Keratinocyte (primary cell): ENCODE measurements at regions not wholly inside any gene's neighbourhood (a gene's known extent, or its start where the extent isn't known, plus 50 kb on each side); places are given as distances from the start of the nearest gene placed in this dataset.

Experiments
- DNase-seq: peaks from one replicate; pipeline ENCODE4 v3.0.0-alpha.2; 2011; ENCODE audit warnings: low read depth, missing footprints, low spot score
- FAIRE-seq: peaks from 2 replicates; lab custom pipeline; 2011; peaks lifted over from hg19 to GRCh38; lab: Jason Lieb, UNC
- H2AFZ ChIP-seq: 2 replicates; pipeline ENCODE4 v1.6.0; 2012; ENCODE audit warnings: low read length, control low read depth, inconsistent platforms; ENCODE audit not compliant: control insufficient read depth
- H3K27ac ChIP-seq: 2 replicates; pipeline ENCODE4 v1.5.1; 2011; ENCODE audit warnings: low read length; ENCODE audit not compliant: control insufficient read depth, insufficient read depth
- H3K27me3 ChIP-seq: 3 replicates; pipeline ENCODE4 v1.6.0; 2011; ENCODE audit warnings: low read length; ENCODE audit not compliant: control insufficient read depth, insufficient read depth; ENCODE audit errors: extremely low read depth
- H3K36me3 ChIP-seq, 2 experiments: 2 replicates in 1 of 2; 3 replicates in 1 of 2; pipeline ENCODE4 v1.5.1; 2011; ENCODE audit warnings: low read length in 2 of 2, mild to moderate bottlenecking in 1 of 2; ENCODE audit not compliant: control insufficient read depth in 2 of 2, insufficient read depth in 2 of 2; ENCODE audit errors: extremely low read depth in 1 of 2
- H3K4me1 ChIP-seq: 3 replicates; pipeline ENCODE4 v1.5.1; 2011; ENCODE audit warnings: low read length; ENCODE audit not compliant: control insufficient read depth, insufficient read depth; ENCODE audit errors: extremely low read depth
- H3K4me2 ChIP-seq: 3 replicates; pipeline ENCODE4 v1.6.0; 2011; ENCODE audit warnings: low read depth, low read length; ENCODE audit not compliant: control insufficient read depth, insufficient read depth; ENCODE audit errors: extremely low read depth
- H3K4me3 ChIP-seq, 3 experiments: fragments of 200-600 bp in 1 of 3; sonication (generic) in 1 of 3; 2 replicates in 2 of 3; 3 replicates in 1 of 3; pipeline ENCODE4 v1.5.1; 2011 to 2016; ENCODE audit warnings: low read length in 3 of 3, mild to moderate bottlenecking in 3 of 3, control low read depth in 2 of 3, inconsistent platforms in 1 of 3, low read depth in 1 of 3, mixed read lengths in 1 of 3, mixed run types in 1 of 3, moderate library complexity in 1 of 3; ENCODE audit not compliant: control insufficient read depth in 2 of 3, insufficient read depth in 2 of 3; ENCODE audit errors: extremely low read depth in 1 of 3
- H3K79me2 ChIP-seq: 2 replicates; pipeline ENCODE4 v1.6.0; 2012; ENCODE audit warnings: low read length; ENCODE audit not compliant: control insufficient read depth, insufficient read depth
- H3K9ac ChIP-seq: 3 replicates; pipeline ENCODE4 v1.6.0; 2011; ENCODE audit warnings: low read length; ENCODE audit not compliant: control insufficient read depth, insufficient read depth; ENCODE audit errors: extremely low read depth
- H3K9me1 ChIP-seq: 3 replicates; pipeline ENCODE4 v1.6.0; 2011; ENCODE audit warnings: low read length; ENCODE audit not compliant: control insufficient read depth, insufficient read depth; ENCODE audit errors: extremely low read depth
- H3K9me3 ChIP-seq: 2 replicates; pipeline ENCODE4 v1.5.1; 2012; ENCODE audit warnings: low read depth, low read length; ENCODE audit not compliant: control insufficient read depth
- H4K20me1 ChIP-seq: 3 replicates; pipeline ENCODE4 v1.6.0; 2011; ENCODE audit warnings: low read length; ENCODE audit not compliant: control insufficient read depth, insufficient read depth; ENCODE audit errors: extremely low read depth
- EZH2 ChIP-seq: IDR thresholded peaks from one replicate; pipeline ENCODE4 v1.6.1; 2012; ENCODE audit warnings: inconsistent platforms, mild to moderate bottlenecking, low read length, moderate library complexity
- dilution Hi-C: fragments of 300-500 bp; cut with MboI; formaldehyde crosslinking; loops from one replicate; pipeline ENCODE4 v1.7.0; 2020; ENCODE audit warnings: low sequenced_read_pairs; ENCODE audit not compliant: extremely low pct_ligation_motif_present
- TF ChIP-seq, protein P1 (sequence below), 3 experiments: IDR thresholded peaks in 1 of 3; conservative IDR thresholded peaks in 1 of 3; optimal IDR thresholded peaks in 1 of 3; 2 replicates in 2 of 3; 3 replicates in 1 of 3; pipeline versions ENCODE3 to v1.5.1; 2011; ENCODE audit warnings: low read length in 3 of 3, mild to moderate bottlenecking in 3 of 3, moderate library complexity in 2 of 3, control low read depth in 1 of 3, inconsistent platforms in 1 of 3; ENCODE audit not compliant: insufficient read depth in 2 of 3; ENCODE audit errors: extremely low read depth in 1 of 3

- no peak overlapping the region for H3K9ac ChIP-seq
- DNase-seq, result no peak
- H3K9me1 ChIP-seq, result no peaks in the 10 kb centered on the region
- dilution Hi-C loops, result no loop called here
- no peaks in the 10 kb centered on the region for H3K36me3 ChIP-seq
- H3K27me3 ChIP-seq, result no peaks in the 10 kb centered on the region
- no peak overlapping the region for H3K27ac ChIP-seq
- no peak for FAIRE-seq
- no peaks in the 10 kb centered on the region for H3K79me2 ChIP-seq
- H3K9me3 ChIP-seq, result no peaks in the 10 kb centered on the region
- no peak overlapping the region for H2AFZ ChIP-seq
- TF ChIP-seq EZH2, result no peak
- TF ChIP-seq, protein P1, sequence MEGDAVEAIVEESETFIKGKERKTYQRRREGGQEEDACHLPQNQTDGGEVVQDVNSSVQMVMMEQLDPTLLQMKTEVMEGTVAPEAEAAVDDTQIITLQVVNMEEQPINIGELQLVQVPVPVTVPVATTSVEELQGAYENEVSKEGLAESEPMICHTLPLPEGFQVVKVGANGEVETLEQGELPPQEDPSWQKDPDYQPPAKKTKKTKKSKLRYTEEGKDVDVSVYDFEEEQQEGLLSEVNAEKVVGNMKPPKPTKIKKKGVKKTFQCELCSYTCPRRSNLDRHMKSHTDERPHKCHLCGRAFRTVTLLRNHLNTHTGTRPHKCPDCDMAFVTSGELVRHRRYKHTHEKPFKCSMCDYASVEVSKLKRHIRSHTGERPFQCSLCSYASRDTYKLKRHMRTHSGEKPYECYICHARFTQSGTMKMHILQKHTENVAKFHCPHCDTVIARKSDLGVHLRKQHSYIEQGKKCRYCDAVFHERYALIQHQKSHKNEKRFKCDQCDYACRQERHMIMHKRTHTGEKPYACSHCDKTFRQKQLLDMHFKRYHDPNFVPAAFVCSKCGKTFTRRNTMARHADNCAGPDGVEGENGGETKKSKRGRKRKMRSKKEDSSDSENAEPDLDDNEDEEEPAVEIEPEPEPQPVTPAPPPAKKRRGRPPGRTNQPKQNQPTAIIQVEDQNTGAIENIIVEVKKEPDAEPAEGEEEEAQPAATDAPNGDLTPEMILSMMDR (optimal IDR thresholded peaks at IDR 0.05 in 1 of 3, IDR thresholded peaks at IDR 0.05 in 1 of 3, conservative IDR thresholded peaks at IDR 0.05 in 1 of 3; ENCODE audit: extremely low read depth in 1 of 3, insufficient read depth in 2 of 3, low read length in 3 of 3), result no peak
- H3K4me1 ChIP-seq, result no peaks in the 10 kb centered on the region
- no peak overlapping the region for H3K4me2 ChIP-seq
- no peak overlapping the region for H3K4me3 ChIP-seq
- H4K20me1 ChIP-seq, result no peaks in the 10 kb centered on the region
Measured at GRCh38 chr12:115243933-115244628, 560.1 kb upstream of the TBX3 start.

- TF ChIP-seq, protein P1 (optimal IDR thresholded peaks at IDR 0.05 in 1 of 3, IDR thresholded peaks at IDR 0.05 in 1 of 3, conservative IDR thresholded peaks at IDR 0.05 in 1 of 3; ENCODE audit: extremely low read depth in 1 of 3, insufficient read depth in 2 of 3, low read length in 3 of 3), result no peak
- TF ChIP-seq EZH2, result no peak
- FAIRE-seq, result no peak
- no peak overlapping the region for H3K9ac ChIP-seq
Measured at GRCh38 chr12:115240251-115240650, 556.3 kb upstream of the TBX3 start.

More at GRCh38 chr12:115240251-115240650, 556.3 kb upstream of the TBX3 start:
- Histone ChIP-seq H3K27ac (no peak overlapping the region), H4K20me1 (no peaks in the 10 kb centered on the region), H3K9me1 (no peaks in the 10 kb centered on the region), H2AFZ (no peak overlapping the region), H3K4me2 (no peak overlapping the region), H3K27me3 (no peaks in the 10 kb centered on the region), H3K4me3 (no peak overlapping the region), H3K4me1 (no peaks in the 10 kb centered on the region), H3K36me3 (no peaks in the 10 kb centered on the region), H3K79me2 (no peaks in the 10 kb centered on the region), H3K9me3 (no peaks in the 10 kb centered on the region)
- no peak for DNase-seq
- dilution Hi-C loops, result no loop called here
